Epidermal melanocyte (primary cell): ENCODE measurements at regions not wholly inside any gene's neighbourhood (a gene's known extent, or its start where the extent isn't known, plus 50 kb on each side); places are given as distances from the start of the nearest gene placed in this dataset.

ENCODE experiments used
- DNase-seq: peaks from one replicate; pipeline ENCODE4 v3.0.0; 2011; ENCODE audit warnings: low spot score; ENCODE audit not compliant: insufficient read length

- DNase-seq: no peak
Measured at GRCh38 chr4:62170235-62170634, 970.1 kb downstream of the ADGRL3 start.

DNA sequence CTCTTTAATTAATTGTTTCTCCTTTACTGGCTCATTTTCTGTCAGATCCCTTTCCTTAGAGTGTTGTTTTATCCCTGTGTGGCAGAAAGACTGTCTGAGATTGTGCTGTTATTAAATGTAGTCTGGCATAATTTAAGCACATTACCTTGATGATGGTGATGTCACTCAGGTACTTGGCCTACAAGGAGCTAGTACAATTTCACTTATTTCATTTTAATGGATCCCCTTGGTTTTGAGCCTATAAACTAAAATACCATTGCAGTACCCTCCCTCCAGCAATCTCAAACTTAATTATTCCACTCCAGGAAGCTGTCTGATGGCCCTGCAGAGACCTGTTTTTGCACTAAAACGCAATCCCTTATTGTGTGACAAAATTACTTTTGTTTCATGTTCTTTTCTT lies 968.6 kb downstream of the ADGRL3 start:
- no peak for DNase-seq

DNA sequence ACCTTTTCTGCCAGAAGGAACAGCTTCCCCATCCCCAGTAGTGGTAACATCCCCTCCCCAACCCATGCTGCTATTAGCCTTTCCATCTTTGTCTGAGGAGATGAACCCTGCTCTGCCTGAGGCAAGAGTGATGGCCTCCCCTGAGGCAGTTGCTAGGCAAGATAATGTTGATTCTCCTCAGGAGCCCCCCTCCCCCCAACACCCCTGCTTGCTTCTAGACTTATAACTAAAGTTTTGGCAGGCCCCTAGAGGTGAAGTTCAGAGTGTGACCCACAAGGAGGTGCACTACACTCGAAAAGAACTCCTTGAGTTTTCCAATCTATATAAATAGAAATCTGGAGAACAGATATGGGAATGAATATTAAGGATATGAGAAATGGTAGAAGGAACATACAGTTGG lies 962.5 kb downstream of the ADGRL3 start:
- no peak for DNase-seq

DNA sequence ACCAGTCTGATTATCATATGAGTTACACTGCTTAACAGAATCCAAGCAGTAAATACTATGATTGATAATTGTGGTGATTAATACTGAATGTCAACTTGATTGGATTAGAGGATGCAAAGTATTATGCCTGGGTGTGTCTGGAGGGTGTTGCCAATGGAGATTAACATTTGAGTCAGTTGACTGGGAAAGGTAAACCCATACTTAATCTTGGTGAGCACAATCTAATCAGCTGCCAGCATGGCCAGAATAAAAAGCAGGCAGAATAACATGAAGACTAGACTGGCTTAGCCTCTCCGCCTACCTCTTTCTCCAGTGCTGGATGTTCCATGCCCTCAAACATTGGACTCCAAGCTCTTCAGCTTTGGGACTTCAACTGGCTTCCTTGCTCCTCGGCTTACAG lies 961.3 kb downstream of the ADGRL3 start:
- no peak for DNase-seq

GRCh38 chr4:62159876-62160275 lies 959.8 kb downstream of the ADGRL3 start:
- DNase-seq: no peak

GRCh38 chr4:62159306-62159705 lies 959.2 kb downstream of the ADGRL3 start:
- no peak for DNase-seq

DNA sequence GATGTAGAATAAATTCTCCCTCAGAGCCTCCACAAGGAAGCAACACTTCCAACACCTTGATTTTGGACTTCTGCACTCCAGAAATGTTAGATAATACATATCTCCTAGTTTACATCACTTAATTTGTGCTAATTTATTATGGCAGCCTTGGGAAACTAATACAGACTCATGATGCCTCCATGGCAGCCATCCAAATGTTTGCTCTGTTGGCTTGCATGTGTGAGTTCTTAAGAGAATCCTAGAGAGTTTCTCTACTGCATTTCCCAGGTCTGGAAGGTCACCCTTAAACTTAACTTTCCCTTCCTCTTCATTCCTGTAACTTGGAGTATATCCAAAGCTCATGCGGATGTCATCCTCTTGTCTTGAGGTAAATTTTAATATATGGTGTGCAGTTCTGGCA lies 956.1 kb downstream of the ADGRL3 start:
- DNase-seq: no peak

DNA sequence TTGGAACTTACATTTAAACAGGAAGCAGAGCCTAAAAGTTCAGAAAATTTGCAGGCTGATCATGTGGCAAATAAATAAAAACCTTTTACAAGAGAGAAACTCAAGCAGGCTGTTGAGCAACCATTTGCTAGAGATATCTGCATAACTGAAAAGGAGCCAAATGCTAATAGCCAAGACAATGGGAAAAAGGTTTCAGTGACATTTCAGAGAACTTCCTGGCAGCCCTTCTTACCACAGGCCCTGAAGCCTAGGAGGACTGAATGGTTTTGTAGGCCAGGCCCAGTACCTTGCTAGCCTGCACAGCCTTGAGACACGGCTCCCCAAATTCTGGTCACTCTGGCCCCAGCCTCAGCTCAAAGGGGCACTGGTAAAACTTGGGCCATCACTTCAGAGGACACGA lies 945.1 kb downstream of the ADGRL3 start:
- no peak for DNase-seq

- DNase-seq: no peak
Measured at GRCh38 chr4:62144431-62144830, 944.3 kb downstream of the ADGRL3 start.

- peak; percentile 34 for DNase-seq
Measured at GRCh38 chr4:62135565-62136156, 935.5 kb downstream of the ADGRL3 start.

DNA sequence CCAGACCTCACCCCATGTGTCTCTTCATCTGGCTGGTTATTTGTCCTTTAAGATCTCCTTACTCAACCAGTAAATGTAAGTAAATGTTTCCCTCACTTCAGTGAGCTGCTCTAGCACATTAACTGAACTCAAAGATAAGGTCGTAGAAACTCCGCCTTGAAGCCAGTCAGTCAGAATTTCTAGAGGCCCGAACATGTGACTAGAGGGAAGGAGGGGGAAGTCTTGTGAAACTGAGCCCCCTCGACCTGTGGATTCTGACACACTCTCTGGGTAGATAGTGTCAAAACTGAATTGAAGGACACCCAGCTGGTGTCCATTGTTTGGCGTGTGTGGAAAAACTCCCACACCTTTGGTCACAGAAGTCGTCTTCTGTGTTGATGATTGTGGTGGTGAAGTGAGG lies 933.9 kb downstream of the ADGRL3 start:
- DNase-seq: no peak

DNA sequence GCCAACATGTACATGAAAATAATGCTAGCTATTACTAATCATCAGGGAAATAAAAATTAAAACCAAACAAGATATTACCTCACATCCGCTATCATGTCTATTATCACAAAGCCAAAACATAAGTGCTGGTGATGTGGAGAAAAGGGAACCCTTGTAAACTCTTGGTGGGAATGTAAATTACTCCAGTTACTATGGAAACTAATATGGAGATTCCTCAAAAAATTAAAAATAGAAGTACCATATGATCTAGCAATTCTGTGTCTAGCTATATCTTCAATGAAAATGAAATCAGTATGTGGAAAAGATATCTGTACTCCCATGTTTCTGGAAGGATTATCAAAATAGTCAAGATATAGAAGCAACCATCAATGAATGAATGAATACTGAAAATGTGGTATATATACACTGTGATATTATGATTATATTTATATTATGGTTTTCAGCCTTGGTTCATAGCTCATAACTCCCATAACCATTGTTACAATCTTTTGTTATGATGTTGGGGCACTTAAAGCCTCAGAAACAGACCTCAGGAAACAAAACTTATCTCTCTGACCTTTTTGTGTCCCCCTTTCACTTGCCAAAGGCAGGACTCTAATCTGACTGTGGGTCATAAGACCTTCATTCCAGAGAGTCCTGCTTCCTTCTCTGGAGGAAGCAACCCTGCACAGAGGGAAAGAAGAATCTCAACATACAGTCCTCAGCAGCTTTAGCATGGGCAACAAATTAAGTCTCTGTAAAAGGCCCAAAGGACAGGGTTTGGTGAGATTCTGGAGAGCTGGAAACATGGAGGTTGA lies 933.2 kb downstream of the ADGRL3 start:
- no peak for DNase-seq

GRCh38 chr4:62131049-62131448 lies 930.9 kb downstream of the ADGRL3 start:
- DNase-seq: no peak

DNA sequence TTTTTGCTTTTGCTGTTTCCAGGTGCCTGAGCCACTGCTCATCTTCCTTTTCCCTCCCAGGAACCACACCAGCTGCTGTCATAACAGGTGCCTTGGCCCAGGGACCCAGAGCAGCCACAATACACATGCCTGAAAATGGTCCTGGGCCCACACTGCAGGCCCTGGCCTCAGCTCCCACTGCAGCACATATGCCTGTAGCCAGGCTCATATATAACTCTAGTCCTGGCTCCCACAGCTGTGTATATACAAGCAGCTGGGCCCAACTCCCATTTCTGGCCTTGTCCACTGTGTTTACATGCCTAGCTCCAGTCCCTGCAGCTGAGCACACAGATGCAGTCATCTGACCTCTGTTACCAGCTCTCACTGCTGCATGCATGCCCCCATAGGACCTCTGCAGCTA lies 930.5 kb downstream of the ADGRL3 start:
- no peak for DNase-seq

DNA sequence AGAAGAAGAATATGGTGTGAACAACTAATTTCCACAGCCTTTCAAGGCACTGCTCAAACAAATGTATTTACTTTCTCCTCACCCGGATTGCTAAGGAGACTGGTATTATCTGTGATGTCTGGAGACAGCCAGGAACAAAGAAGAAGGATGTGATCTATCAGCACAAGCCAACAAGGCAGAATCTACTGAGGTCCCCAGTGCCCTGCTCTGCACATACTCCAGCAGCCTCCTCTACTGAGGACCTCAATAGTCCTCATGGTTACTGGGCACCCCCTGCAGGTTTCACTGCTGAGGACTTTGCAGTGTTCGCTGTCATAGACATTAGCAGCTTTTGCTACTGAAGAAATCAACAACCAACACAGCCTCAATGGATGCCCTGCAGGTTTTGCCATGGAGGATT lies 930.1 kb downstream of the ADGRL3 start:
- no peak for DNase-seq
